IMR-90 (cell line): ENCODE measurements at regions not wholly inside any gene's neighbourhood (a gene's known extent, or its start where the extent isn't known, plus 50 kb on each side); places are given as distances from the start of the nearest gene placed in this dataset.

Experiments used
- ATAC-seq: fragments of 200-7000 bp; cut with Tn5 transposase; 2 replicates; pipeline ENCODE4 v1.9.1; 2020; ENCODE audit warnings: low read depth, mild to moderate bottlenecking, moderate library complexity
- BruUV-seq: library from RNA; stranded (reverse); fragments of 400-500 nt; replicated peaks from 2 replicates; lab custom pipeline; 2021; lab: Mats Ljungman, UMichigan
- CTCF ChIA-PET: fragments of 300-600 bp; formaldehyde crosslinking; extraction: SDS; loops from one replicate; lab custom pipeline; 2021; ENCODE audit warnings: antibody characterized with exemption; lab: Yijun Ruan, JAX
- POLR2A ChIA-PET: fragments of 300-600 bp; sonication (Branson Sonifier 250); formaldehyde crosslinking; loops from one replicate; lab custom pipeline; 2022; ENCODE audit warnings: antibody characterized with exemption; ENCODE audit not compliant: unreplicated experiment; lab: Charles Lee
- DNase-seq: peaks from one replicate; pipeline ENCODE4 v3.0.0; 2013
- H2AFZ ChIP-seq: replicated peaks from 2 replicates; pipeline ENCODE3; 2013; ENCODE audit warnings: low read length, mild to moderate bottlenecking; ENCODE audit not compliant: poor library complexity
- H2AK5ac ChIP-seq: 2 replicates; pipeline ENCODE4 v1.6.1; 2013; ENCODE audit warnings: low read depth, low read length, inconsistent platforms
- H2AK9ac ChIP-seq: replicated peaks from 2 replicates; pipeline ENCODE3; 2013; ENCODE audit warnings: mild to moderate bottlenecking, low read depth, low read length, moderate library complexity; ENCODE audit not compliant: poor library complexity
- H2BK120ac ChIP-seq: 2 replicates; pipeline ENCODE4 v1.6.1; 2013; ENCODE audit warnings: low read depth, low read length, inconsistent platforms
- H2BK15ac ChIP-seq: 3 replicates; pipeline ENCODE4 v1.6.1; 2013; ENCODE audit warnings: low read depth, low read length, inconsistent platforms
- H2BK20ac ChIP-seq: 2 replicates; pipeline ENCODE4 v1.6.1; 2013; ENCODE audit warnings: low read depth, mild to moderate bottlenecking, inconsistent platforms, low read length, moderate library complexity
- H2BK5ac ChIP-seq: 2 replicates; pipeline ENCODE4 v1.6.1; 2013; ENCODE audit warnings: mild to moderate bottlenecking, low read depth, low read length, inconsistent platforms; ENCODE audit not compliant: poor library complexity, severe bottlenecking
- H3K14ac ChIP-seq: replicated peaks from 2 replicates; pipeline ENCODE4 v1.6.1; 2013; ENCODE audit warnings: low read depth, low read length, inconsistent platforms
- H3K18ac ChIP-seq: 2 replicates; pipeline ENCODE4 v1.6.1; 2013; ENCODE audit warnings: low read depth, low read length, control low read depth
- H3K23ac ChIP-seq: 2 replicates; pipeline ENCODE4 v1.6.1; 2013; ENCODE audit warnings: low read depth, low read length, inconsistent platforms
- H3K27ac ChIP-seq: 2 replicates; pipeline ENCODE4 v1.5.1; 2013; ENCODE audit warnings: mild to moderate bottlenecking, control low read depth, low read length; ENCODE audit not compliant: insufficient read depth
- H3K27me3 ChIP-seq: 2 replicates; pipeline ENCODE4 v1.6.1; 2013; ENCODE audit warnings: low read length; ENCODE audit not compliant: control insufficient read depth, insufficient read depth
- H3K36me3 ChIP-seq: 2 replicates; pipeline ENCODE4 v1.6.1; 2013; ENCODE audit warnings: low read length, mixed read lengths; ENCODE audit not compliant: control insufficient read depth, insufficient read depth
- H3K4ac ChIP-seq: 2 replicates; pipeline ENCODE4 v1.6.1; 2013; ENCODE audit warnings: low read depth, low read length, inconsistent platforms
- H3K4me1 ChIP-seq: 2 replicates; pipeline ENCODE4 v1.6.1; 2013; ENCODE audit warnings: low read length, mixed read lengths; ENCODE audit not compliant: control insufficient read depth, insufficient read depth
- H3K4me2 ChIP-seq: 2 replicates; pipeline ENCODE4 v1.6.1; 2013; ENCODE audit warnings: low read depth, mild to moderate bottlenecking, control low read depth, low read length, moderate library complexity
- H3K4me3 ChIP-seq: 2 replicates; pipeline ENCODE4 v1.5.1; 2013; ENCODE audit warnings: low read depth, mild to moderate bottlenecking, control low read depth, low read length, moderate library complexity; ENCODE audit not compliant: insufficient read depth
- H3K56ac ChIP-seq: 2 replicates; pipeline ENCODE4 v1.6.1; 2013; ENCODE audit warnings: low read length, inconsistent platforms; ENCODE audit not compliant: insufficient read depth; ENCODE audit errors: extremely low read depth
- H3K79me1 ChIP-seq, 2 experiments: 2 replicates each; pipeline ENCODE4 v1.6.1; 2013; ENCODE audit warnings: low read length in 2 of 2, inconsistent platforms in 1 of 2, low read depth in 1 of 2
- H3K9ac ChIP-seq: 2 replicates; pipeline ENCODE4 v1.6.1; 2013; ENCODE audit warnings: low read depth, low read length, control low read depth
- H3K9me1 ChIP-seq: 2 replicates; pipeline ENCODE4 v1.6.1; 2013; ENCODE audit warnings: low read length, inconsistent platforms; ENCODE audit not compliant: insufficient read depth
- H3K9me3 ChIP-seq: 2 replicates; pipeline ENCODE4 v1.6.1; 2013; ENCODE audit warnings: low read length; ENCODE audit not compliant: control insufficient read depth, insufficient read depth
- H4K20me1 ChIP-seq: 2 replicates; pipeline ENCODE4 v1.6.1; 2013; ENCODE audit warnings: low read length, inconsistent platforms; ENCODE audit not compliant: insufficient read depth
- H4K5ac ChIP-seq: 2 replicates; pipeline ENCODE4 v1.6.1; 2013; ENCODE audit warnings: mild to moderate bottlenecking, low read depth, low read length, control low read depth
- H4K8ac ChIP-seq, 2 experiments: 2 replicates each; pipeline ENCODE4 v1.6.1; 2013; ENCODE audit warnings: low read depth in 2 of 2, low read length in 2 of 2, control low read depth in 1 of 2, inconsistent platforms in 1 of 2
- H4K91ac ChIP-seq: 2 replicates; pipeline ENCODE4 v1.6.1; 2013; ENCODE audit warnings: low read depth, low read length, inconsistent platforms; ENCODE audit not compliant: insufficient read depth
- CEBPB ChIP-seq: IDR thresholded peaks from 2 replicates; pipeline ENCODE4 v1.6.1; 2012; ENCODE audit warnings: low read depth, low read length, improper control_type of control experiment
- WGBS, 2 experiments: methylation state at CpG; one replicate each; pipeline versions ENCODE4 v1.1.5 to v1.1.7; 2013; ENCODE audit warnings: missing lambda C conversion rate in 2 of 2; ENCODE audit not compliant: insufficient read length in 1 of 2; ENCODE audit errors: extremely low coverage in 2 of 2; 5-methylcytosine and 5-hydroxymethylcytosine counted together
- dilution Hi-C: fragments of 300-500 bp; cut with HindIII; formaldehyde crosslinking; loops from one replicate; pipeline ENCODE4 v1.14.3; 2018; ENCODE audit warnings: low sequenced_read_pairs; ENCODE audit not compliant: unreplicated experiment
- in situ Hi-C: fragments of 300-500 bp; cut with MboI; formaldehyde crosslinking; loops from 3 replicates; pipeline ENCODE4 v1.14.3; 2019; ENCODE audit warnings: low sequenced_read_pairs, inconsistent platforms, mixed read lengths
- intact Hi-C: fragments of 100-400 bp; cut with micrococcal nuclease; formaldehyde crosslinking; loops from 2 replicates; pipeline ENCODE4 v1.10.0; 2022
- TF ChIP-seq, protein P1 (sequence below): conservative IDR thresholded peaks from 2 replicates; pipeline ENCODE4 v1.5.1; 2012; ENCODE audit warnings: mild to moderate bottlenecking, low read depth, low read length, improper control_type of control experiment

DNA sequence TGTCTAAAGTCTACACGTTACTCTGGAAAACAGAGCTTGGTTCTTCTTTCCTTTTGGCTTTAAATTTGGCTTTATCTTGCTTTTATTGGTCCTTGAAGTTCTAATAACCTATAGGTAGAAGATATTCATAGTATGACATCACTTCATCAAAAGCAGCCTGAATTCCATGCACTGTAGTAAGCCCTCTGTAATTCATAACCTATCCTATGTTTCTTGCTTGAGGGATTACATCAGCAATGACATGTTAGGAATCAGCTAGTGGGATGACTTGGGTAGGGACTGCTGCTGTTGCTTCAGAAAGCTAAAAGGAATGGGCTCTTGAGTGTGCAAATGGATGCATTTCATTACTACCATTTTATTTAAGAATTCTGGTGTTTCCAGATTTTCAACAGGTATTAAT is 184.9 kb downstream of the PTEN start:
- Histone ChIP-seq H3K27me3 (no peaks in the 10 kb centered on the region), H3K18ac (no peak overlapping the region), H3K79me1 (no peaks in the 10 kb centered on the region), H2BK20ac (no peak overlapping the region), H2AFZ (no peak overlapping the region), H2AK5ac (no peak overlapping the region), H3K4me1 (peaks cover 3% of the 10 kb centered on the region; the same call in 1 of the 2 replicates), H4K8ac (no peak overlapping the region), H3K36me3 (no peaks in the 10 kb centered on the region), H3K9me3 (no peaks in the 10 kb centered on the region), H3K14ac (no peak overlapping the region), H2BK15ac (no peak overlapping the region), H4K20me1 (no peaks in the 10 kb centered on the region), H3K4me2 (no peak overlapping the region), H2AK9ac (no peak overlapping the region), H3K4me3 (no peak overlapping the region), H2BK5ac (no peak overlapping the region), H3K4ac (no peak overlapping the region), H3K23ac (no peak overlapping the region), H3K56ac (no peak overlapping the region), H3K9ac (no peak overlapping the region), H2BK120ac (no peak overlapping the region), H4K5ac (no peak overlapping the region), H3K27ac (no peak overlapping the region), H4K91ac (no peak overlapping the region), H3K9me1 (peaks cover 6% of the 10 kb centered on the region; the same call in 1 of the 2 replicates)
- WGBS, 2 experiments: no CpG with 5 or more reads among the region's 1 CpG
- in situ Hi-C loops: no loop called here
- peak; percentile 76 for DNase-seq
- peak; percentile 40; the same call in 1 of the 2 replicates for ATAC-seq
- TF ChIP-seq, protein P1, sequence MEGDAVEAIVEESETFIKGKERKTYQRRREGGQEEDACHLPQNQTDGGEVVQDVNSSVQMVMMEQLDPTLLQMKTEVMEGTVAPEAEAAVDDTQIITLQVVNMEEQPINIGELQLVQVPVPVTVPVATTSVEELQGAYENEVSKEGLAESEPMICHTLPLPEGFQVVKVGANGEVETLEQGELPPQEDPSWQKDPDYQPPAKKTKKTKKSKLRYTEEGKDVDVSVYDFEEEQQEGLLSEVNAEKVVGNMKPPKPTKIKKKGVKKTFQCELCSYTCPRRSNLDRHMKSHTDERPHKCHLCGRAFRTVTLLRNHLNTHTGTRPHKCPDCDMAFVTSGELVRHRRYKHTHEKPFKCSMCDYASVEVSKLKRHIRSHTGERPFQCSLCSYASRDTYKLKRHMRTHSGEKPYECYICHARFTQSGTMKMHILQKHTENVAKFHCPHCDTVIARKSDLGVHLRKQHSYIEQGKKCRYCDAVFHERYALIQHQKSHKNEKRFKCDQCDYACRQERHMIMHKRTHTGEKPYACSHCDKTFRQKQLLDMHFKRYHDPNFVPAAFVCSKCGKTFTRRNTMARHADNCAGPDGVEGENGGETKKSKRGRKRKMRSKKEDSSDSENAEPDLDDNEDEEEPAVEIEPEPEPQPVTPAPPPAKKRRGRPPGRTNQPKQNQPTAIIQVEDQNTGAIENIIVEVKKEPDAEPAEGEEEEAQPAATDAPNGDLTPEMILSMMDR: no peak
- peak; percentile 32; the same call in 1 of the 2 replicates for TF ChIP-seq CEBPB
- CTCF ChIA-PET: no interaction called here
- dilution Hi-C loops: no loop called here
- POLR2A ChIA-PET: no interaction called here
- intact Hi-C loops: no loop called here
- BruUV-seq: no TSS peak
